ENCODE measurements at regions not wholly inside any gene's neighbourhood (a gene's known extent, or its start where the extent isn't known, plus 50 kb on each side); places are given as distances from the start of the nearest gene placed in this dataset.

- no TSS peak for BruUV-seq (replicated peaks)
- TF ChIP-seq SIN3A (IDR thresholded peaks at IDR 0.05; ENCODE audit: borderline replicate concordance, insufficient read depth, low read depth, low read length) (no peak), TCF7L2 (IDR thresholded peaks at IDR 0.05; ENCODE audit: low read depth, low read length) (no peak), POLR2AphosphoS5 (IDR thresholded peaks at IDR 0.05; ENCODE audit: low read depth, low read length) (no peak)
- TF ChIP-seq, protein P1, sequence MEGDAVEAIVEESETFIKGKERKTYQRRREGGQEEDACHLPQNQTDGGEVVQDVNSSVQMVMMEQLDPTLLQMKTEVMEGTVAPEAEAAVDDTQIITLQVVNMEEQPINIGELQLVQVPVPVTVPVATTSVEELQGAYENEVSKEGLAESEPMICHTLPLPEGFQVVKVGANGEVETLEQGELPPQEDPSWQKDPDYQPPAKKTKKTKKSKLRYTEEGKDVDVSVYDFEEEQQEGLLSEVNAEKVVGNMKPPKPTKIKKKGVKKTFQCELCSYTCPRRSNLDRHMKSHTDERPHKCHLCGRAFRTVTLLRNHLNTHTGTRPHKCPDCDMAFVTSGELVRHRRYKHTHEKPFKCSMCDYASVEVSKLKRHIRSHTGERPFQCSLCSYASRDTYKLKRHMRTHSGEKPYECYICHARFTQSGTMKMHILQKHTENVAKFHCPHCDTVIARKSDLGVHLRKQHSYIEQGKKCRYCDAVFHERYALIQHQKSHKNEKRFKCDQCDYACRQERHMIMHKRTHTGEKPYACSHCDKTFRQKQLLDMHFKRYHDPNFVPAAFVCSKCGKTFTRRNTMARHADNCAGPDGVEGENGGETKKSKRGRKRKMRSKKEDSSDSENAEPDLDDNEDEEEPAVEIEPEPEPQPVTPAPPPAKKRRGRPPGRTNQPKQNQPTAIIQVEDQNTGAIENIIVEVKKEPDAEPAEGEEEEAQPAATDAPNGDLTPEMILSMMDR (IDR thresholded peaks at IDR 0.05): no peak
- TF ChIP-seq, protein P2, sequence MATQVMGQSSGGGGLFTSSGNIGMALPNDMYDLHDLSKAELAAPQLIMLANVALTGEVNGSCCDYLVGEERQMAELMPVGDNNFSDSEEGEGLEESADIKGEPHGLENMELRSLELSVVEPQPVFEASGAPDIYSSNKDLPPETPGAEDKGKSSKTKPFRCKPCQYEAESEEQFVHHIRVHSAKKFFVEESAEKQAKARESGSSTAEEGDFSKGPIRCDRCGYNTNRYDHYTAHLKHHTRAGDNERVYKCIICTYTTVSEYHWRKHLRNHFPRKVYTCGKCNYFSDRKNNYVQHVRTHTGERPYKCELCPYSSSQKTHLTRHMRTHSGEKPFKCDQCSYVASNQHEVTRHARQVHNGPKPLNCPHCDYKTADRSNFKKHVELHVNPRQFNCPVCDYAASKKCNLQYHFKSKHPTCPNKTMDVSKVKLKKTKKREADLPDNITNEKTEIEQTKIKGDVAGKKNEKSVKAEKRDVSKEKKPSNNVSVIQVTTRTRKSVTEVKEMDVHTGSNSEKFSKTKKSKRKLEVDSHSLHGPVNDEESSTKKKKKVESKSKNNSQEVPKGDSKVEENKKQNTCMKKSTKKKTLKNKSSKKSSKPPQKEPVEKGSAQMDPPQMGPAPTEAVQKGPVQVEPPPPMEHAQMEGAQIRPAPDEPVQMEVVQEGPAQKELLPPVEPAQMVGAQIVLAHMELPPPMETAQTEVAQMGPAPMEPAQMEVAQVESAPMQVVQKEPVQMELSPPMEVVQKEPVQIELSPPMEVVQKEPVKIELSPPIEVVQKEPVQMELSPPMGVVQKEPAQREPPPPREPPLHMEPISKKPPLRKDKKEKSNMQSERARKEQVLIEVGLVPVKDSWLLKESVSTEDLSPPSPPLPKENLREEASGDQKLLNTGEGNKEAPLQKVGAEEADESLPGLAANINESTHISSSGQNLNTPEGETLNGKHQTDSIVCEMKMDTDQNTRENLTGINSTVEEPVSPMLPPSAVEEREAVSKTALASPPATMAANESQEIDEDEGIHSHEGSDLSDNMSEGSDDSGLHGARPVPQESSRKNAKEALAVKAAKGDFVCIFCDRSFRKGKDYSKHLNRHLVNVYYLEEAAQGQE (IDR thresholded peaks at IDR 0.05; ENCODE audit: insufficient read depth in 1 of 2, low read depth in 2 of 2, low read length in 1 of 2): no peak
- ChIA-PET POLR2A (no interaction called here), CTCF (no interaction called here)
- no peak for DNase-seq (ENCODE audit: low read depth, low spot score)
- Histone ChIP-seq H3K27ac (ENCODE audit: low read length) (no peak overlapping the region), H3K9me3 (ENCODE audit: control insufficient read depth, insufficient read depth, low read depth, low read length) (no peaks in the 10 kb centered on the region), H3K36me3 (ENCODE audit: control insufficient read depth, insufficient read depth, low read length) (no peaks in the 10 kb centered on the region), H3K4me1 (ENCODE audit: control insufficient read depth, insufficient read depth, low read length) (peaks cover 10% of the 10 kb centered on the region), H3K4me3 (ENCODE audit: low read depth in 2 of 2, low read length in 2 of 2) (no peak overlapping the region), H3K27me3 (ENCODE audit: control insufficient read depth, insufficient read depth, low read length) (no peaks in the 10 kb centered on the region)
- intact Hi-C loops (cut with micrococcal nuclease; ENCODE audit: unreplicated experiment) (no loop called here), in situ Hi-C loops (cut with HindIII; ENCODE audit: low pct_unique_long_range_greater_than_20kb, low sequenced_read_pairs) (no loop called here)
- no peak for ATAC-seq
These were observed 437.1 kb downstream of the SHQ1 start for GRCh38 chr3:72411126-72411525.

- Histone ChIP-seq H3K4me1 (ENCODE audit: control insufficient read depth, insufficient read depth, low read length) (peaks cover 10% of the 10 kb centered on the region), H3K27me3 (ENCODE audit: control insufficient read depth, insufficient read depth, low read length) (no peaks in the 10 kb centered on the region), H3K36me3 (ENCODE audit: control insufficient read depth, insufficient read depth, low read length) (no peaks in the 10 kb centered on the region), H3K4me3 (ENCODE audit: low read depth in 2 of 2, low read length in 2 of 2) (no peak overlapping the region), H3K9me3 (ENCODE audit: control insufficient read depth, insufficient read depth, low read depth, low read length) (no peaks in the 10 kb centered on the region), H3K27ac (ENCODE audit: low read length) (no peak overlapping the region)
- intact Hi-C loops (cut with micrococcal nuclease; ENCODE audit: unreplicated experiment) (no loop called here), in situ Hi-C loops (cut with HindIII; ENCODE audit: low pct_unique_long_range_greater_than_20kb, low sequenced_read_pairs) (no loop called here)
- no peak for ATAC-seq
- no TSS peak for BruUV-seq (replicated peaks)
- TF ChIP-seq, protein P2 (IDR thresholded peaks at IDR 0.05; ENCODE audit: insufficient read depth in 1 of 2, low read depth in 2 of 2, low read length in 1 of 2): no peak
- TF ChIP-seq POLR2AphosphoS5 (IDR thresholded peaks at IDR 0.05; ENCODE audit: low read depth, low read length) (no peak), SIN3A (IDR thresholded peaks at IDR 0.05; ENCODE audit: borderline replicate concordance, insufficient read depth, low read depth, low read length) (no peak), TCF7L2 (IDR thresholded peaks at IDR 0.05; ENCODE audit: low read depth, low read length) (no peak)
- TF ChIP-seq, protein P1 (IDR thresholded peaks at IDR 0.05): no peak
- ChIA-PET POLR2A (no interaction called here), CTCF (no interaction called here)
- DNase-seq (ENCODE audit: low read depth, low spot score): no peak
These were observed 439.1 kb downstream of the SHQ1 start for GRCh38 chr3:72408983-72409779.
